ENCODE measurements at regions not wholly inside any gene's neighbourhood (a gene's known extent, or its start where the extent isn't known, plus 50 kb on each side); places are given as distances from the start of the nearest gene placed in this dataset.
"Not testable (repeated sequence)": the region's sequence is repeated elsewhere in the genome, so short reads cannot be mapped to it uniquely, and the experiment has no call there.

DNA sequence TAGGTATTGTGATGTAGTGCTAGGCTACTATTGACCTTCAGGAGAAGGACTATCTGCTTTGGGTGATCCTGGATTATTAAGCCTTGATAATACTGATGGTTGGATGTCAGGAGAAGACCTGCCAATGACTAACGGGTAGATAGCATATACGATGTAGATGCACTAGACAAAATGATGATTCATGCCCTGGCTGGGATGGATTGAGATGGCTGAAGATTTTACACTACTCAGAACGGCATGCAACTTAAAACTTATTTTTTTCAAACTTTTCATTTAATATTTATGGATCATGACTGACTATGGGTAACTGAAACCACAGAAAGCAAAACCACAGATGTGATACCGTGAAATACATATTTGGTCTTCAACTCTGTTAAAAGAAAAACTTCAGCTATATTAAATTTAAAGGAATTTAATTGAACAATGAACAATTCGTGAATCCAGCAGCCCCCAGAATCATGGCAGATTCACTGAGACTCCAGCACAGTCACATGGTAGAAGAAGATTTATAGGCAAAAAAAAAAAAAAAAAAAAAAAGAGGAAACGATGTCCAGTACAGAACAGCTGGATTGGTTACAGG lies 124.6 kb upstream of the CDK13 start:
- no peak for DNase-seq (ENCODE audit: low read depth in 2 of 2)

DNA sequence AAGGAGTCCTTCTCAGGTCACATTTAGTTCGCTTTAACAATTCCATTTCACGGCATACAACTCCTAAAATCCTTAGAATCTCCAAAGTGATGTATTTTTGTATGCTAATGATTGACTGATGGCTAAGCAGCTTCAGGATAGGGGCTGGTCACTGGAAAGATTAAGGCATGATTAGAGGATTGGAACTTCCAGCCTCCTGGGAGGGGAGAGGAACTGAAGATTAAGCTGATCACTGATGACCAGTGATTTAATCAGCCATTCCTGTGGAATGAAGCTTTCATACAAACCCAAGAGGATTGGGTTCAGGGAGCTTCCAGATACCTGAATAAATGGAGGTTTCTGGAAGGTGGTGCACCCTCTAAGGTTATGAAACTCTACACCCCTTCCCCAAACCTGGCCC lies 123.9 kb upstream of the CDK13 start:
- no peak for DNase-seq (ENCODE audit: low read depth in 2 of 2)

DNA sequence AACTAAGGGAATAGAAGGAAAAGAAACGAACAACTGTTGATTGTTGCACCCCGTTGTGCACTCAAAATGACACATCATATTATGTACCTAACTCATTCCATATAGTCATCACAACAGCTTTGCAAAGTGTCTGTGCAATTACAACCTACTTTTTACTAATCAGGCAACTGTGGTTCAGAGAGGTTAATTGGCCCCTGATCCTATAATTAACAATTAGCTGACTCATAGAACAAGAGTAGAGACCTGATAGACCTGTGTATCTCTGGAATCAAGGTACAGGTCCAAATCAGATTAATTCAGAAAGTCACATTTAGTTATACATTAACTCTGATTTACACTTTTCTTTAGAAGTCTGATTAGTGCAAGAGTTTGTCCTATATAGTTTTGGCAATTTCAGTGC lies 122.5 kb upstream of the CDK13 start:
- no peak for DNase-seq (ENCODE audit: low read depth in 2 of 2)

DNA sequence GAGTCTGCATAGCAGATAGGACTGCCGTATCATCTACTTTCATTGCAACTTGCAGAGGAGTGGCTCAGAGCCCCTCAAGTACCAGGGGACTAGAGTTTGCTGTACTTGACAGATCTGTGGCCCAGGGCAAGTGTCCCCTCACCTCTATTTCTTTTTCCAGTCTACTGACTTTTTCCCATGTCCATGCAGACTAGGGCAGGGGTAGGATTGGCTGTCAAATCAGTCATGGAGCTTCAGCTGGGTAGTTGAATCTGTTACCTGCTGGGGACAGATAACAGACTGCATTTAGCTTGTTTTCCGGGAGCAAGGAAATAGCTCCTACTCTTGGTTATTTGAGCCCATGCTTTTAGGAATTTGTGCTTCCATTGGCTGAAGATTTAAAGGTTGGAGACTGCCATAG lies 121.0 kb upstream of the CDK13 start:
- no peak for DNase-seq (ENCODE audit: low read depth in 2 of 2)

DNA sequence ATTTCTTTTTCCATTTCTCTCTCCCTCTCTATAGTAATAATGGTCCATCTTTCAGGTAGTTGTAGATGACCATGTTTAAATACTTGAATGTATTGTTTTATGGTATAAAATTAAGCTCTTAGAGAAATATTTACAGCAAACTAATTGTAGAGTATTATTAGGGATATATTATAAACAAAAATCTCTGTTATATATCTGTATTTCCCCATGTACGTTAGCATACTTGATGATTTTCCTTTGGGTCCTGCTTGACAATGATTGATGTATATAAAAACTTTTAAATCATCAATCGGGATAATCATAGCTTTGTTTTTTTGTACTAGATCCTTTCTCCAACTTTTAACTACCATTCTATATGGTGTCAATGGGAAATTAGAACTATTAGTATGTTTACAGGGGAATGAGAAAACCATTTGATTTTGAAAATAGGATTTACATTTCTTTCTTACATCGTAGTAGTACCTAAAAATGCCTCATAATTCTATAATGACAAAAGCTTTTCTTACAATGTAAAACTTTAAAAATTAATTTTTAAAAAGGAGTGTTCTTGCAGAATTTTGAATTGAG lies 117.5 kb upstream of the CDK13 start:
- DNase-seq (ENCODE audit: low read depth in 2 of 2), result no peak

DNA sequence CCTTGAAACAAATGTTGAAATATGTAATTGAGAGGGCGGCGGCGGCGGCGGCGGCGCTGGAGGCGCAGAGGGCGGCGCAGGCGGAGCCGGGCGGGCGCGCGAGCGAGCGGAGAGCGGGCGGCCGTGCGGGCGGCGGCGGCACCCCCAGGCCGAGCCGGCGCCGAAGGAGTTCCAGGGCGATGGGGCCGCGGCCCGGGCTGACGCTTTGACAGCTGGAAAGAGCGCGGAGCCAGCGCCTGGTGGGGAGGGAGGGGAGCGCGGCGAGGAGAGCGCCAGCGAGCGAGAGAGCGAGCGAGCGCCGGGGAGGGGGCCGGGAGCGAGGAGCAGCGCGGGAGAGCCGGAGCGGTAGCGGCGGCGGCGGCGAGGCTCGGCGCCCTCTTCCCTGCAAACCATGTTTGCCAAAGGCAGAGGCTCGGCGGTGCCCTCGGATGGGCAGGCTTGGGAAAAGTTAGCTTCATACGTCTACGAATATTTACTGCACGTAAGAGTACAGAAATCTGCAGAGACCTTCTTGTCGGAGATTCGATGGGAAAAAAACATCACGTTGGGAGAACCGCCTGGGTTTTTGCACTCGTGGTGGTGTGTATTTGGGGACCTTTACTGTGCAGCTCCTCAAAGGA lies 116.8 kb upstream of the CDK13 start:
- DNase-seq (ENCODE audit: low read depth in 2 of 2), result peak; percentile 22 to 26

DNA sequence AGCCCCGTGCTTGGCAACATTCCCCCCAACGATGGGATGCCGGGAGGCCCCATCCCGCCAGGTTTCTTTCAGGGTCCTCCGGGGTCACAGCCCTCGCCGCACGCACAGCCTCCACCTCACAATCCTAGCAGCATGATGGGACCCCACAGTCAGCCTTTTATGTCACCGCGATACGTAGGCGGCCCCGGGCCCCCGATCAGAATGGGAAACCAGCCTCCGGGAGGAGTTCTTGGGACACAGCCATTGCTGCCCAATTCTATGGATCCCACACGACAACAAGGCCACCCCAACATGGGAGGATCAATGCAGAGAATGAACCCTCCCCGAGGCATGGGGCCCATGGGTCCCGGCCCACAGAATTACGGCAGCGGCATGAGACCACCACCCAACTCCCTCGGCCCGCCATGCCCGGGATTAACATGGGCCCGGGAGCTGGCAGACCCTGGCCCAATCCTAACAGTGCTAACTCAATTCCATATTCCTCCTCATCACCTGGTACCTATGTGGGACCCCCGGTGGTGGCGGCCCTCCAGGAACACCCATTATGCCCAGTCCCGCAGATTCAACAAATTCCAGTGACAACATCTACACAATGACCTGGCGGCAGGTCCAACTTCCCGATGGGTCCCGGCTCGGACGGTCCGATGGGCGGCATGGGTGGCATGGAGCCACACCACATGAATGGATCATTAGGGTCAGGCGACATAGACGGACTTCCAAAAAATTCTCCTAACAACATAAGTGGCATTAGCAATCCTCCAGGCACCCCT lies 116.0 kb upstream of the CDK13 start:
- DNase-seq (ENCODE audit: low read depth in 2 of 2), result not testable (repeated sequence)

DNA sequence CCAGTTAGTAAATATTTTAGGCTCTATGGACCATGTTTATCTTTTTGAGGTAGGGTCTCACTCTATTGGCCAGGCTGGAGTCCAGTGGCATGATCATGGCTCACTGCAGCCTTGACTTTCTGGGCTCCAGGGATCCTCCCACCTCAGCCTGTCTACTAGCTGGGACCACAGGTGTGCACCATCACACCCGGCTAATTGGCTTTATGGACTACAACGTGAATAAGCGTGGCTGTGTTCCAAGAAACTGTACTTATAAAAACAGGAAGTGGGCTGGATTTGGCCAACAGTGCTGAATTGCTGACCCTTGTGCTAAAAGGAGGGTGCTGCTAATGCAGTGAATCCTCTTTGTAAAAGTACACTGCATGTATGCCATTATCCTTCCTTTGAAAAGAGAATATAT lies 111.7 kb upstream of the CDK13 start:
- no peak for DNase-seq (ENCODE audit: low read depth in 2 of 2)

DNA sequence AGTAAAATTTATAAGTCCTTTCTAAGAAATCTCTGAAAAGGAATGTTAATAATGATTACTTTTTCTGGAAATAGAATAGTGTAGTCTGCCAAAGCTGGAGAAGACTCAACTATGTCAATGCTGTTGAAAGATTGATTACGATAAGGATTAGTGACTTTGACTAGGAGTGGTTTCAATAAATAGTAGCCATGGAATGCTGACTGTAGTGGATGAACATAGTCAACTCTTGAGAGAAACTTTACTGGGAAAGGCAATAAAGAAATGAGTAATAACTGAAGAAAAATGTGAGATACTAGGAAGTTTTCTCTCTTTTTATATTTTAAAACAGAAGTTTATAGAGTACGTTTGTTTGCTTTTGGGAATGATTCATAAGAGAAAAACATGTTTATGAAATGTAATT lies 105.0 kb upstream of the CDK13 start:
- DNase-seq (ENCODE audit: low read depth in 2 of 2), result no peak

DNA sequence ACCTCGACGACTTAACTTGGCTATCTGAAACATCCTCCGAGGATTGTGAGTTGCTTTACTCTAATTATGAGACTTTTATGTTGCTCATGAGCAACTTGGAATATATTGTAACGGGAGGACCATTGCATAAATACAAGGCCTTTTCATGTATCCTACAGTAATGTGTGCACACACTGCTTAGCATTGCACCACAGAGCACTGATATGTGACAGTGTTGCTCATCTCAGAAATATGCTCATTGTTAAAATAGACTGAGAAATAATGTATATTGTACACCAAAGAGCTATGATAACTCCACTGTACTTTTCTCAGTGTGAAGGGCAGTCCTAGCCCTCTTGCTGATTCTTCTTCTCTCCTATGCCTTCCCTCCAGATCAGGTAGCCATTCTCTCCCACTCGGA lies 102.8 kb upstream of the CDK13 start:
- DNase-seq (ENCODE audit: low read depth in 2 of 2), result no peak

DNA sequence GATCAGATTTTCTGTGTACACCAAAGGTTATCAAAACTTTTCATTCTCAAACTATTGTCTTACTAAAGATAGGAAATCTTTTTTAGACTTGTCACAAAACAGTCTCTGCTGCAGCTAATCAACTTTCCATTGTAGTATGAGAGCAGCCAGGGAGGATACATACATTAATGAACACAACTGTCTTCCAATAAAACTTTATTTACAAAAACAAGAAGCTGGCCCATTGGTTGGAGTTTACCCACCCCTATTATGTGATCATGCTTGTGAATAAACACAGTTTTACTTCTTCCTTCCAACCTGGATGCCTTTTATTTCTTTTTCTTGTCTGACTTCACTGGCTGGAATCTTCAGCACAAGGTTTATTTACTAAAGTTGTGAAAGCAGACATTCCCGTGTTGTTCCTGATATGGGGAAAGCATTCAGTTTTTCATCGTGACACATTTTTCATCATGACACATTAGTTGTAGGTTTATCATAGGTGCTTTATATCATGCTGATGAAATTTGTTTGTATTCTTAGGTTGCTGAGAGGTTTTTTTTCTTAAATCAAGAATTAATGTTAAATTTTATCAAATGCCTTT lies 98.5 kb upstream of the CDK13 start:
- DNase-seq (ENCODE audit: low read depth in 2 of 2), result no peak

DNA sequence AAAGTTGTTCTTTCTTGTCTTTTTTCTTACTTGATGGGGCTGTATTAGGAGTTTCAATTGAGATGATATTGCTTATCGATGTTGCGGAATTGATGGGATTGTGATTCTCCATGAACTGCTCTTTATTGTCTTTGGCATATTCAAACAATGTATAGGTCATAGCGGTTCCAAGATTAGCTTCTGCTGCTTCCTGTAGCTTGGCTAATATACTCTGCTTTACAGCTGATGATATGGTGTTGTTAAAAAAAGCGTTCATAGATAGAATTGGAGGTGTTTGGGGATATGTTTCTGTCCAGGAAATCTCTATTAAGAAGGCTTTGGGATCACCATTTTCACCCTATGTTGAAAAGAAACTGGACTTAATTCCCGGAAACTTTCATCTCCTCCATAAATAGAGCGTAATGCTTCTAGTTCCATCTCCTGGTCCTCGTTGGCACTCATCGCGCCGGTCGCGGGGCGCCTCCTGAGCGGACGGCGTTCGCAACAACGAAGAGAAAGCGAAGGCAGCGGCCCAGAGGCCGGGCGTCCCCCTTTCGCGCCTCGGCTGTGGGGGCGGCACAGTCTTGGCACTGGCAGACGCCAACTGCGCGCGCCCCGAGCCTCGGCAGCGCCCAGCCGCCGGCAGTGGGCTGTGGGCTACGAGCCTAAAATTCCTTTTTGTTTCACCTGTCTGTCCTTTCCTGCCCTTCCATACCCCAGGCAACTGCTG lies 95.3 kb upstream of the CDK13 start:
- DNase-seq (ENCODE audit: low read depth in 2 of 2), result not testable (repeated sequence)

DNA sequence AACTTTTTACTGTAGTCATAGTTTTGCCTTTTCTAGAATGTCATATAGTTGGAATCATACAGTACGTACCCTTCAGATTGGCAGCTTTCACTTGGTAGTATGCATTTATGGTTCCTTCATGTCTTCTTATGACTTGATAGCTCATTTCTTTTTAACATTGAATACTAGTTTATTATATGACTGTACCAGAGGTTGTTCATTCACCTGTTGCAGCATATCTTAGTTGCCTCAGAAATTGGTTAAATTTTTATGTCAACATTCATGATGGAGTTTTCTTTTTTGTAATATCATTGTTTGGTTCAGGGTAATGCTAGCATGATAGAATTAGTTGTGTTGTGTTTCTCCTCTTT lies 94.8 kb upstream of the CDK13 start:
- DNase-seq (ENCODE audit: low read depth in 2 of 2), result no peak

DNA sequence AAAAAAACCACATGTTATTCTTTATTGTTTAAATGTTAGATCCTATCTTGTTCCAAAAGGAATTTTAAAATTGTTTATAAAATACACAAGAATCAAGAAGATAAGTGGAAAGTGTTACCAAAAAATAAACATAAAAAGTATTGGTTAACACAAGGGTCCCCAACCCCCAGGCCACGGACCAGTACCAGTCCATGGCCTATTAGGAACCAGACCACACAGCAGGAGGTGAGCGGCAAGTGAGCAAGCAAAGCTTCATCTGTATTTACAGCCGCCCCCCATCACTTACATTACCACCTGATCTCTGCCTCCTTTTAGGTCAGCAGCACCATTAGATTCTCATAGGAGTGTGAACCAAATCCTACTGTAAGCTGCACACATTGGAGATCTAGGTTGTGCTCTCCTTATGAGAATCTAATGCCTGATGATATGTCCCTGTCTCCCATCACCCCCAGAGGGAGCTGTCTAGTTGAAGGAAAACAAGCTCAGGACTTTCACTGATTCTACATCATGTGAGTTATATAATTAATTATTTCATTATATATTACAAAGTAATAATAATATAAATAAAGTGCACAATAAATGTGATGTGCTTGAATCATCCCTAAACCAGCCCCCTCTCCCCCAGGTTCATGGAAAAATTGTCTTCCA lies 86.3 kb upstream of the CDK13 start:
- not testable (repeated sequence) for DNase-seq (ENCODE audit: low read depth in 2 of 2)

DNA sequence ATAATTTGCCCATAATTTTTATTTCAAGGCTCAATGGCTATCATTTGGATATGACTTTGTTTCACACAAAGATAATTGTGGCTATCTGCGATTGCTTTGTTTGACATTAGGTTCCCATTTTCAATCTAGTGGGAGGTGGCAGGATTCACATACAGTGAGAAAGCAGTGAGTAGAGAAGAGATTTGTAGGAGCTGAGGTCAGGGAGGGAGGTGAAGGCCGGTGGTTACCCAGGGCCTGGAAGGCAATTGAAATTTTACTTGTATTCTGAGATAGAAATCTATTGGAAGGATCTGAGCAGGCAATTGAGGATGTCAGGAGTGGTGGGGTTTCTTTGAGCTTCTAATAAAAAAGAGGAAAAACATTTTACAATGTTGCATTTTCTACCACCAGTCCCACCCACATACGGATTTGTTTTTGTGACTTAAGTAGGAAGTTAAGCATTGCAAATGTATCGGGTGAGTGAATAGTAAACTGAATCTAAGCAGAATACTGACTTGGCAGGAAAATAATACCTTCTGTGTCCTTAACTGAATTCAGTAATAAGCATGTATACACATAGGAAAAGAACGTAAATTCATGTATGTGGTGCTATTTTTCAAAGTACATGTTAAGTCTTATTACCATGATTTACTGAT lies 80.1 kb upstream of the CDK13 start:
- not testable (repeated sequence) for DNase-seq (ENCODE audit: low read depth in 2 of 2)

DNA sequence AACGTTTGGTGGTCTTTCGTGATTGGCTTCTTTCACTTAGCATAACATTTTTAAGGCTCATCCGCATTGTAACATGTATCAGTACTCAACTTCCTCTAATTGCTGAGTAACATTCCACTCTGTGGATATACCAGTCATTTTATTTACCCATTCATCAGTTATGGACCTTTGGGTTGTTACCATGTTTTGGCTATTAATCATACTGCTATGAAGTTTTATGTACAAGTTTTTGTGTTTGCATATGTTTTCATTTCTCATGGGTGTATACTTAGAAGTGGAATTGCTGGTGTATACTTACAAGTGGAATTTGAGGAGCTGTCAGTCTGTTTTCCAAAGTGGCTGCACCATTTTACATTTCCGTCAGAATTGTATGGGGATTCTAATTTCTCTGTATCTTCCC lies 78.4 kb upstream of the CDK13 start:
- DNase-seq (ENCODE audit: low read depth in 2 of 2), result not testable (repeated sequence)

DNA sequence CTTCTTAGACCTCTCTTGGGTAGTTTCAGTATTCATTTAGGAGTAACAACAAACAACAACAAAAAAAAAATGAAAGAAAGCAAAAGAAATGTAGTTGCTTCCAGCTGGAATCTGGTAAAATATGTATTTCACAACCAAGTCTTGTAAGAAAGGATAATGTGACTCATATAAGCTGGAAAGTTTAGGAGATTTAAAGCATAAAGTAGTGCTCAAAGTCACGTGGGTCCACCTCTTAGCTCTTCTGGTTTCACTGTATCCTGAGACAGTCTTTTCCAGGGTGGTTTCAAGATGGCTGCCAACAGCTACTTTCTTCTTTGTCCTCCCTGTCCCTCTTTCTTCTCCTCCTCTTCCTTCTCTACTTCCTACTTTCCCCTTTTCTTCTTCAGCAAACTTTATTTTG lies 69.5 kb upstream of the CDK13 start:
- DNase-seq (ENCODE audit: low read depth in 2 of 2), result no peak

DNA sequence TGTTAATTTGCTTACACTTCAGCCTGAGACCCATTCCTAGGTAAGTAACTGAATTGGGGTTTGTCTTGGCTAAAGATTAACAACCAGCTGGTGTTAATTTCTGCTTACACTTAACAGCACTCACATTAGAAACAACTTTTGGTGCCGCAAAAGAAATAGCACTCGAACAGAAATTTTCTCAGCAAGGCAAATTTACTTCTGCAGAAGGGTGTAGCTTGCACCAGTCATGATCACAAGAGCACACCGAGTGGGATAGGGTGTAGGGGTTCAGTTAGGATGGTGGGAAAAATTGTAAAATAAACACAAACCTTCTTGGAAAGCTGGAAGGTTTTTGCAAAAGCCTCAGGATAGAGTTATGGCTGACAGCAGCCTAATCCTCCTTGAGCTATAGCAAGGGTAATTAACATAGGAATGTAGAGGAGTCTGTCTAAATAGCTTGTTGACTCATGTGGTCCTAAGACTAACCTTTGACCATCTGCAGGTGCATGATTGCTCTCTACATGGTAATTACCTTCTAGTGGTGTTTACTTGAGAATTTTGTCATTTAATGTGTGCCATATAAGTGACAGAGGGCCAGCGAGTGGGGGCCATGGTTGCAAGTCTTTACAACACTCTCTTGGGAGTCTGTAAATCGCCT lies 67.8 kb upstream of the CDK13 start:
- no peak for DNase-seq (ENCODE audit: low read depth in 2 of 2)

DNA sequence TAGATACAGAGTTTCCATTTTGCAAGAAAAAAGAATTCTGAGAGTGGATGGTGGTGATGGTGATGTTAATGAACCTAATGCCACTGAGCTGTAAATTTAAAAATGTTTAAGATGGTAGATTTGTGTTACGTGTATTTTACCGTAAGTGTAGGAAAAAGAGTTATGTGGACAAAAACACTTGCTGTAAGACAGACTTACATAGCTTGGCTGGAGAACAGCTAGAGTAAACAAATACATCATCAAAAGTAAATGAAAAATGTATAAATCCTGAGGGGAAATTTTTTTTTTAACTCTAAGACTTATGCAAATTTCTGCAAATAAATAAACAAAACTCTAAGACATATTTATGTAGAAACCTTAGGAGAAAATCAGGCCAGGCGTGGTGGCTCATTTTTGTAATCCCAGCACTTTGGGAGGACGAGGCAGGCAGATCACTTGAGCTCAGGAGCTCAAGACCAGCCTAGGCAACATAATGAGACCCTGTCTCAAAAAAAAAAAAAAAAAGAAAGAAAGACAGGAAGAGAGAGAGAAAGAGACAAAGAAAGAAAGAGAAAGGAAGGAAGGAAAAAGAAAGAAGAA lies 66.2 kb upstream of the CDK13 start:
- DNase-seq (ENCODE audit: low read depth in 2 of 2), result no peak

DNA sequence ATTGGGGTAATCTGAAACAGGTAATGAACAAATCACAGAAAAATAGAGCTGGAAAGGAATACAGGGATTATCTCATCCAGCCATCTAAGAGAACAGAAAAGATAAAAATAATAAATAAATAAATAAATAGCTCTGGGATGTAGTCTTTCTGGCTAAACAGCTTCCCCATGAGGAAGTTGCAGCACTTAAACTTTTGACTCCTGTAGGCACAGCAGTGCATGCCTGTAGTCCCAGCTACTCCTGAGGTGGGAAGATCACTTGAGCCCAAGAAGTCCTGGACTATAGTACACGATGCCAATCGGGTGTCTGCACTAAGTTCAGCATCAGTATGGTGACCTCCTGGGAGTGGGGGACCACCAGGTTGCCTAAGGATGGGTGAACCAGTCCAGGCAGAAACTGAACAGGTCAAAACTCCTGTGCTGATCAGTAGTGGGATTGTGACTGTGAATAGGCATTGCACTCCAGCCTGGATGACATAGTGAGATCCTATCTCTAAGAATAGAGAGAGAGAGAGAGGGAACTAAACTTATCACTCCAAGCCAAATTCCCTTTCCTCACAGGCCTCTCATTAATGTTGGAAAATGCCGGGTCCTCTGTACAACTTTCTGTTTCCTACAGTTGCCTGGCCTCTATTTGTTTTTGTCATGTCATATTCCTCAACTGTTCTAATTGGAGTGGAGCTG lies 61.7 kb upstream of the CDK13 start:
- no peak for DNase-seq (ENCODE audit: low read depth in 2 of 2)

Measured in stimulated activated CD8-positive, alpha-beta memory T cell treated with anti-CD3 and anti-CD28 coated beads, Interleukin-15, amount 100 ng/mL, for 48 hours (primary cell).